GM21360 (cell line): ENCODE measurements at regions not wholly inside any gene's neighbourhood (a gene's known extent, or its start where the extent isn't known, plus 50 kb on each side); places are given as distances from the start of the nearest gene placed in this dataset.

Experiments used
- ATAC-seq: cut with Tn5 transposase; IDR thresholded peaks from one replicate; pipeline ENCODE4 v1.9.1; 2021; ENCODE audit warnings: mild to moderate bottlenecking, moderate library complexity; ENCODE audit not compliant: unreplicated experiment

DNA sequence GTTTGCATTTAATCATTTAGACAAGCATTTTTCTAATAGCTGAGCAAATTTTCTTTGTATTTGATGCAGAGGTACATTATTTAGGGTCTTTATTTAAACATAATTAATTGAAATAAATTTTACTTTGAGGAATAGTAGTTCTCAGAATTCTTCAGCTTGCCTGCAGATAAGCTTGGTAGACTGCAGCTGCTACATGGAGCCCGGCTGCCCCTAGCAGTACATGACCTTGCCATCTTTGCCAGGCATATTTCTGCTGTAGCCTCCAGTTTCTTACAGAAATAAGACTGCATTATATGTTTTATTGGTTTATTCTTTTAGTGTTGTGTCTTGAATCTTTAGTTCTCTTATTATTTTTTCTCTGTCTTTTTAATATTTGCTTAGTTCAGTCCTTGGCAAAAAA is 396.8 kb downstream of the QKI start:
- ATAC-seq = no peak

DNA sequence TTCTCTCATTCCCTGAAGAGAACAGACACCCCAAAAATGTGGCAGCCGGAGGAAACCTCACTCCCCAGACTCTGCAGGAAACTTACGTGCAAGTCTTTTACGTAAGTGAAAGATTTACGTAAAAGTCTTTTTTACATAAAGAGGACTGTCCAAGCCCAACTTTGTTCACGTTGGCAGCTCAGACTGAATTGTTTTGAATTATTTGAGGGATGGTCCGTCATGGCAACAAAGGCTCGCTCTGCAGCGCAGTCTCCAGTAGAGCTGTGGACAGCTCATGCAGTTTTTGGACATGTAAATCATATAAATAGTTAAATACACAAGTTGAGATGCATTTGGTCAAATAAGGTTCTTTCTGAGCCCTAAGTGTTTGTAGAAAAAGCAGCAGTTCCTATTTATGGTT is 394.8 kb downstream of the QKI start:
- no peak for ATAC-seq

DNA sequence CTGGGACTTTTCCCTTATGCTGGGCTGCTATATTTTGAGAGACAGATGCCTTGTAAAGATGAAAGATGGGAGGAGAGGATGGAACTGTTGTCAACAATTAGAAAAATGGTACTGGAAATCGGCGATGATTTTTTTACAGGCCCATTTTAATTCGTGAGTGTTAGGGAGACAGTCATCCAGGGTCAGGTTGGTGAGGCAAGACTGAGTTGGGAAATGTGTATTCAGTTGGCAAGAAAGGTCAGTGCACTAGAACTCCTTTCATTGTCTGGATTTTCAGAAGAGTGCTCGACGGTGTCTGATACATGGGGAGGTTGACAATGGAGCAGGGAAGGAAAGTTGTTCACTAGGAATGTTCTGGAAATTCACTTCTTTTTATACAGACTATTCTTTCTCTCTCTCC is 394.4 kb downstream of the QKI start:
- ATAC-seq = no peak

DNA sequence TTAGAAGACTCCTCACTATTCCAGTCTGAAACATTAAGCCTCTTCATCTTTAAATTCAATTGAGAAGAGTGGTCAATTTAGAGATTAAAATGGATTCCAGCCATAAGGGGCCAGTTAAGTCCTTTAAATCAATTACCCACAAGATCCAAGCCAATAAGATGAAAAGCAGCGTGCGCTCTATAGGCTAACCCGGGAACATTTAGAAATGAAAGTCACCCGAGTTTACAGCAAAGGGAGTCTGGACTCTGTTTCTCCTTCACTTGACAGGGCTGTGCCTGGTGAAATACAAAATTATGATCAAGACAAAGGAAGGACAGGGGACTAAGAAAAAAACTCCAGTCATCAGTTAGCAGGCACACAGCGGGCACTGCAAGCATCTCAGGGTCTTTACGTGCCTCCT is 393.7 kb downstream of the QKI start:
- ATAC-seq = no peak

DNA sequence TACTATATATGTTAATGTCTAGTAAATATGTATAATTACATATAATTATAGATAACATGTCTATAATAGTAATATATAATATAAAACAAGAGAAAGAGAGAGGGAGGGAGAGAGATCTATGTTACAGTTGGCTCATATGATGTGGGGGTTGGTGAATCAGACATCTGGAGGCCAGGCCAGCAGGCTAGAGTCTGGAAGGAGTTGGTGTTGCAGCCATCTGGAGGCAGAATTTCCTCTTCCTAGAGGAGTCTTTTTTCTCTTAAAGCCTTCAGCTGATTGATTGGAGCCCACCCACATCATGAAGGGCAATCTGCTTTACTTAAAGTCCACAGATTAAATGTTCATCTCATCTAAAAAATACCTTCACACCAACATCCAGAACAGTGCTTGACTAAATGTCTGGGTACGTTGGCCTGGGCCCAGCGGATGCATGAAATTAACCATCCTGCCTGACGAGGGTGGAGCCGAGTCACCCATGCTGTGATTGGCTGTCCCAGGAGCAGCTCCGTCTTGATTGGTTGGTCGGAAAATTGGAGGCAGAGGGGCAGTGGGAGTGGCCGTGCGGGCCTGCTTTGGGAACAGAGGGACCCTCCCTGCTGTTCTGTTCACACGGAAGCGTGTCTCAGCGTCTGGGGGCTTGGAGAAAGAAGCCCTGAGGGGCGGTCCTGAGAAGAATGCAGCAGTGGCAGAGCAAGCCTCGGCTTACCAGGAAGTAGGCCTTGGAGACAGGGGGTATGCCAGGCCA is 392.4 kb downstream of the QKI start:
- ATAC-seq = no peak

DNA sequence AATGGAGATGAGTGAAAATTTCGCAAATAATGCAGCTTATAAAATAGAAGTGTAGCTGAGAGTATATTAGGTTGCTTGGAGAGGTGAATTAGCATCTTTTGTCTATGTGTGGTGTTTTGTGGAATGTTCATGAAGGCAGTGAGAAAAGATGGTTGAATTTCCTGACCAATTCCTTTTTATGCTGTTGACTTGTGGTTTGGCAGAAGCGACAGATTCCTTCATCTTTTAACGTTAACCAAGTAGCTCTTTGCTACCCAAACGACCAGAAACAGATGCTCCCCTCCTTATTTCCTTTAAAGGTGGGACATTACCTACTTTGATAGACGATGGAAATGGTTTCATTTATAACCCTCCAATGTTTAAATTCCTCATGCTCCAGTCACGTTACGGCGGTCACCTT is 390.5 kb downstream of the QKI start:
- ATAC-seq = no peak

DNA sequence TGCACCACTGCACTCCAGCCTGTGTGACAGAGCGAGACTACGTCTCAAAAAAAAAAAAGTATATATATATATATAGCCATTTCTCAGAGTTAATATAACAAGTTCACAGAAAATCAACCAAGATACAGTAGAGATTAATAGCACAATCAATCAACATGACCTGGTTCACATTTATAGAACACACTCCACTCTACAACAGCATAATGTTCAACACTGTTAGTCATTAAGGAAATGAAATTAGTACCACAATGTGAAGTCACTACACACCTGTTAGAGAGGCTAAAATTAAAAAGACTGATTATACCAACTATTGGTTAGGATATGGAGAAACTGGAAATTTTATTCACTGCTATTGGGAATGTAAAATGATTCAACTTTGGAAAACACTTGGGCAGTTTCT is 387.7 kb downstream of the QKI start:
- no peak for ATAC-seq

DNA sequence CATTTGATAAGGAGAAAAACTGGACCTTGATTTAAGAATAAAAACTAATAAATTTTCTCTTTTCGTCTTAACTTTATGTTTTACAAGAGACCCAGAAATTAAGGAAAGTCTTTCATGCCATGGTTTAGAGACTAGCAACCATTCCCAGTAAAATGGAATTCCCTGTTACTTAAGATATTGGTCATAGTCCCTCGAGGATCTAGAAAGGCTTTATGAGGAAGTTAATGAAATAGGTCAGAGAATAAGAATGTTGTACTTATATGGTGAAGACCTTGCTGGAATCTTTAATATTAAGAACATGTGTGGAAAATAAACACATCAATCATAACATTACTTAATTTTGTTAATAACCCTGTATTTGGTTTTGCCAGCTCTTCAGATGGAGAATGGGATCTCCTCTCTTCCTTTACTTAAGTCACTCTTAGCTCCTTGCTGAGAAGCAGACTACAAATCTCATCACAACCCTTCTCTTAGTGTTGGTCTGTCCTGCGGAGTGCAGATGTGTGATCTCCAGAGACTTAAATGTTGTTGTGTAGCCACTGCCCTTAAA is 382.9 kb downstream of the QKI start:
- no peak for ATAC-seq

DNA sequence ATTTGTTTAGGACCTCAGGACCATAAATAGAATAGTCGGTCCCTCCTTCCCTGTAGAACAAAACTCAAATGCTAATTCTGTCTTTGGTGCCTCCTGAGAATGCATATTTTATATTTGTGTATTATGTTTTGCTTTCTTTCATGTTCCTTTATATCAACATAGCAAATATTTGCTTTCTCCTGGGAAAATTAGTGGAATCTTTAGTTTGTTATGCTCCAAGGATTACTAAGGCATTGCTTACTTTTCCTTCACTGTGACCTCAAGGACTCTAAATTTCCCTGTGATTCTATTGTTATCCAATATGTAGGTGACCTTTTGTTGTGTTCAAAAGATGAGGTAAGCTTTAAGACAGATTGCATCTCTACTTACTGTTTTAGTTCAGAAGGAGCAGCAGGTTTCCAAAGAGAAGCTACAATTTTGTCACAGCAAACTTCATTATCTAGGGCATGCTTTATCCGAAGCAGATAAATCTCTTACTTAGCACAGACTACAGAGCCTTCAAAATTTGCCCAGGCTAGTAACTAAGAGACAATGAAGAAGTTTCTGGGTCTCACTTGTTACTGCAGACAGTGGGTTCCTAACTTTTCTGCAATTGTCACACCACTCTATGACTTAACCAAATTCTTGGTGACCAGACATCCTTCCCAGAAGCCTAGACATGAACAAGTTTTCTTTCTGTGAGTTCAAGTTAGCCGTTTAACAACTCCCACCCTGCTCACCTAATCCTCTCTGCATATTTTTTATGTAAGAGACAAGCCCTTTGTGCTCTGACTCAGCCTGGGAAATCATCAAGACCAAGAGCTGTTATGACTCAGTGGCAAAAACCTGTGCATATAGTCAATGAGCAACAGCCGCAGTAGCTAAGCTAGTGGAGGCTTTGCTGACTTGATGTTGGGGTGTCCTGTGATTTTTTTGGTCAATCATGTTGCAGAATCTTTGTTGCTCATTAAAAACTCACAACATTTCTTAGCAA is 378.8 kb downstream of the QKI start:
- ATAC-seq = peak; percentile 97

DNA sequence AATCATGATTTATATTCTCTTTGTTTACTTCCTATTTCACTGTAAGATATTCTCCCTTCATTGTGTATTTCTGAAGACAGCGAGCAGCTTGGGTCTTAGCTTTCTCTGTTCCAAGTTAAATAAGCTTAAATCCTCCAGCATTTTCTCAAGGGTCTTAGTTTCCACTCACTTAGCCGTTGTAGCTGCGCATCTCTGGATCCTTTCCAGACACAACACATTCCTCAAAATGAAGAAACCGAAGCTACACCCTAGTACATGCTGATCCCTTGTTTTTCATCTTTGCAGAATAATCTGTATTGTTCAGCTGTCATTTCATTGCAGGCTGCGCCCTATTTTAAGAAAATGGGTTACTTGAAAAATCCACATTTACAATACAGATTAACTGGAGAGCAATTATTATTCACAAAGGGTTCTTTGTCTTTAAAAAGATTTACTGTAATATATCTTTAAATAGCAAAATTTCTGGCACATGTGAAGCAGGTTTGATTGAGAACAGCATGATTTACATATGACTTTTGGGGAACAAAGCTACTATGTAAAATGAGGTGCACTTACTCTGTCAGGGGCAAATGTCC is 375.8 kb downstream of the QKI start:
- no peak for ATAC-seq

DNA sequence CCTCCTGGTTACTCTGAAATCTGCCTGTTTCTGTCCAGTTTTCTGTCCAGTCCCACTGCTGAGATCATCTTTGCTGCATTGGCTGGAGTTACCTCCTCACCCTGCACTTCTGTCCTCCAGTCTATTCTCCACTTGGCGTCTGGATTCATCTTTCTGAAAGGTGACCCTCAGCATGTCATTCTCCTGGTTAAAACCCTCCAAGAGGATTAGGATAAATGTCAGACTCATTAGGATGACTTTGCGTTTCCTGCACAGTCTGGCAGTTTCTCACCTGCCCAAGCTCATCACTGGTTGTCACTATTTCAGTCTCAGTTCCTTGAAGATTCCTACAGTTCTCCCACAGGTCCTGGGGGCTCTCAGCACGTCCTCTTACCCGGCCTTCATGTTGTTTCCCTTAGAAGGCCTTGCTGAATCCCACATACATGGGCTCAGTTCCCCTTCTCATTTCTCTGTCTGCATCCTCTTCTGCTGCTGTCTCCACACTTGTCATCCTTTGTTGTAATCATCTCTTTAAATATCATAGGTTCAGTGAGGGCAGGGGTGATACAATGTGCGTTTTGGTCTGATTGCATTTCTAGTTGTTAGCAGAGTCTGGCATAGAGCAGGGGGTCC is 374.8 kb downstream of the QKI start:
- no peak for ATAC-seq

DNA sequence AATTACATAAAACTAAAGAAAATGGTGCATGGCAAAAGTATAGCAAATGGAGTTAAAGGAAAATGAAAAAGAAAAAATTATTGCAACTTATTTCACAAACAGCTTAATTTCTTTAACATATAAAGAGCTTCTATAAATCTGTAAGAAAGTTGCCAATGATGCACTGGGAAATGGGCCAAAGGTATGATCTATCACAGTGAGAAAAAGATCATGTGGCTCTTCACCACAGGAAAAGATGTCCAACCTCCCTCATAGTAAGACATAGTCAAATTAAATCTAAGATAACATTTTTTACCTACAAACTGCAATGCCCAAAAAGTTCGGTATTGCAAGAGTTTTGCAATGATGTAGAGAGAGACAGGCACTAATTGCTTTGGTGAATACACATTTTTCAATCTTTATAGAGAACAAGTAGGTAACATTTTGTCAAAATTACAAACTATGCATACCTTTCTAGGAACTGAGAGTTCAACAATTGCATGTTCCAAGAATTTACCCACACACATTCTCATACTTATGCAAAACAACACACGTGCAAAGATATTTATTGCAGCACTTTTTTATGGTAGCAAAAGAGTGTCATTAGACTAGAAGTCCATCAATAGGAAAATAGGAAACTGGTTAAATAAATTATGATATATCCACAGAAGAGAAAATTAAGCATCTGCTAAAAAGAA is 372.6 kb downstream of the QKI start:
- ATAC-seq = no peak

DNA sequence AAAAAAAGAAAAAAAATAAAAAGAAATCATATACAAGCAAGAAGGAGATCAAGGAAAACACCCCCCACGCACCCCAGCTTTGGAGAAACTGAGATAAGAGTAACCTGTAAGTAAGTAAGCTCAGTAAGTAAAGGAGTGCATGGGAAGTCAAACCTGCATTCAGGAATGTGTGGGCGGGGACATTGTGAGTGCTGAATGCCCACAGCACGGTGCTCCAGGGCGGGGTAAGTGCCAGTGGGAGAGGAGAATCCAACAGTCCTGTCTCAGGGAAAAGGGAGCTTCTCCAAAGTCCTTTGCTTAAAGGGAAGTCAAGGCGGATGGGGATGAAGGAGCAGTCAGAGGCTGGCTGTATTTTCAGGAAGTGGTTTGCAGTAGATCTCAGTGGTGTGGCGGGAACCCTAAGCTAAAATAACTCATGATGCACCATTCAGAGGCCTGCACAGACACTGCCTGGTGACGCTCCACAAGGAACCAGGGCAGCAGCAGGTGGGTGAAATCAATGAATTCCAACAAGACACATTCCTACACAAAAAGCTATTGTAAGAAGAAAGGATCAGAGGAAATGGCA is 368.0 kb downstream of the QKI start:
- peak; percentile 92 for ATAC-seq

DNA sequence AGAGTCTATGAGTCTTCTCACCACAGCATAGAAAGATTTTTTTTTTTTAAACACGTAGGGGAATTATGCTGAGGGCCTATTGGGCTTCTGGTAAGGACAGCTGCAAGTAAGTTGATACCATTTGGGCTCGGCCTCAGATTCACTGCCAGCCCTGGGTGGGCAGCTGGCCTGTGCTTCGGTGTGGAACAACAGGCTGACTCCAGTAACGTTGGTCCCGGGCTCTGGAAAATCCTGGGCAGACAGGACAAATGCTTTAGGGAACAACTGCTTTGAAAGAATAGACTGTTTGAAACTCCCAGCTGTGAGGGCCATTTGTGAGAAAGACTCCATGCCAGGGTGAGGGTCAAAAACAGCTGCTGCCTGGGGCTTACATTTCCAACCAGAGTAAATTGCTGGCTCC is 366.5 kb downstream of the QKI start:
- no peak for ATAC-seq

DNA sequence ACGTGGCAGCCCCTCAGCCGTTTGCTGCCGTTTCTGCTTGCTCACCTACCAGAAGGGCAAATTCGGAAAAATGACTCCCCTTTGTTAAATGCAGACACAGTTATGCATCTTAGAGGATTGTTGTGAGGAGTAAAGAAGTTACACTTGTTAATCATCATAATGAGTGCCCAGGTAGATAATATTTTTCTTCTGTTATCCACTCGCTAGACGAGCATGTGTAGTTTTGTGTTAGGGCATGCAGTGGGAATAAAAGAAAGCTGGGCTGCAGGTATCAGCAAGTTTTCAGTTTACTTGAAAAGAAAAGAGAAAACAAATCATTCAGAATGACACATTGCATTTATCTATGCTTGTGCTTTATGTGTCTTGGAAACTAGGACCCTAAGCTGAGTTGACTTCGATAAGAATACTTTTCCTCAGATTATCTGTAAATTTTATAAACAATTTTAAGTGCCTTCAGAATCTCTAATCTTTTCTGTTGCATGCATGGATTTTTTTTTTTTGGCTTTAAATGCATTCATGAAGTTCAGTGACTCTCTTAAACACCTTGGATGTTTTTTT is 365.3 kb downstream of the QKI start:
- no peak for ATAC-seq

DNA sequence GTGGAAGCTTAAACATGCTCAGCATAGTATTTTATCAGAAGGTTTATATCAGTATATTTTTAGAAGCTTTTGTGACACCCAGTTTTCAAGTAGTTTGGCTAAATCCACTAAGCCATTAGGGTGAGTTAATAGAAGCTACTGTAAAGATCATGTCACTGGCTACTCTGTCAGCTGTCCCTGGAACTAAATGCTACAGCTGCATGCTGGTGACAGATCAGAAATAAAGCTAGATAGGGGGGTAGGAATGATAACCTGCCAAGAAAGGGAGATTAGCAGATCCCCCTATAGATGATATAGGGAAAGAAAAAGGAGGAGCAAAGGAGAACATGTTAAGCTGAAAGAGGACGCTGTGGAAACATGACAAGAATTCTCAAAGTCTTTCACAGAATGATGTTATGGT is 363.2 kb downstream of the QKI start:
- ATAC-seq = no peak

DNA sequence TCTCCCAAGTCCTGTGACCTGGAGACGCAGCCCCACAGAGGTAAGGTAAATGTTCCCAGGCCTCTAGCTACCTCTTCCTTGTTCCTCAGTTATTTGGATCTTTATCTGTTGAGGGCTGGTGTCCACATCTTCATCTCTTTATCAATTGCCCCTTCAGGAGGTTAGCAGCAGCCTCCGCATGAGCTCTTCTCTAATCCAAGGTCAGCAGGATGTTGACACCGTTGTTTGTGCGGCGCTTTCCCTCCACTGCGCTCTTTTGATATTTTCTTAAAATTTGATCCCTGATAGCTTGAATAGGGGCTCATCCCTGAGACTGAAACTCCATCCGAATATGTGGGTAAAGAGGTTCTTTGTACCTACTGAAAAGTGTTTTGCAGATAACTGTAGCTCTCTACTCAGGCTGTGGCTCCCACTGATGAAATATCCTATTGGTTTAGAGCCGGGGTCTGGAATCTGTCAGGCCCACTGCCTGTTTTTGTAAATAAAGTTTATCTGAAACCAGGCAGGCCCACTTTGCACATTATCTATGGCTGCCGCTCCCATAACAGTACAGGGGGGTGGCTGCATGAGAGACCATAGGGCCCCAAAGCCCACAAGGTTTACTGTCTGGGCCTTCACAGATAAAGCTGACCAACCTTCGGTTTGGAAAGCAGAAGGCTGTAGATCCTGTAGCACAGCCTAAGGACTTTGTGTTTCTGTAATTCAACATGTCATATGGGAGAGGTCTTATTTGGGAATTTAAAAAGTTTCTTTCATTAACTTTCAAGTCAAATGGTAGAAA is 362.6 kb downstream of the QKI start:
- ATAC-seq = no peak

DNA sequence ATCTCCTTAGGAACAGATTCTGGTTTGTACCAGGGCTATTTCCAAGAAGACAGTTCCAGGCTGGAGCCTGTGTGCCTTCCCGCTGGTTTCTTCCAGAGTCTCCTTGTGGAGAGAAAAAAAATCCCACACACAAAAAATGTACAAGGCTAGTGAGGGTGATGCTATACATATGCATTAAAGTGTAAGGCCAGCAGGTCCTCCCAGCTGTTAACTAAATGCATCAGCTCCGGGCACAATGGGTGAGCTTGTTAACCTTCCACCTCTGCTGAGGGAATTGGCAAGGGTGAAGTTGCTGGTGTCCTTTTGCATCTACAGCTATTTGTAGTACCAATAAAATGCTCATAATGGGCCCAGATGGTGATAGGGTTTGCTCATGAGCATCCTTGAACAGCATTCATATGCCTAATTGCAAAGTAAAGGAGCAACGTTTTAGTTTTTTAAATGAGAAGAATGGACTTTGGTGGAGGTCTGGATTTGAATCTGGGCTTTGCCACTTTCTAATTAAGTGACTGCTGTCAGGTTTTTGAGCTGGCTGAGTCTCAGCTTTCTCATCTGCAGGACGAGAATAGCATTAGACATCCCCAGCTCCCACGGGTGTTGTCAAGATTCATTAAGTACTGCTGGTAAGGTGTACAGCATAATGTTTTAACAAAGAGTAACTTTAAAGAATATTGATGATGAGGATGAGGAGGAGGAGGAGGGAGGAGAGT is 361.8 kb downstream of the QKI start:
- ATAC-seq = no peak

DNA sequence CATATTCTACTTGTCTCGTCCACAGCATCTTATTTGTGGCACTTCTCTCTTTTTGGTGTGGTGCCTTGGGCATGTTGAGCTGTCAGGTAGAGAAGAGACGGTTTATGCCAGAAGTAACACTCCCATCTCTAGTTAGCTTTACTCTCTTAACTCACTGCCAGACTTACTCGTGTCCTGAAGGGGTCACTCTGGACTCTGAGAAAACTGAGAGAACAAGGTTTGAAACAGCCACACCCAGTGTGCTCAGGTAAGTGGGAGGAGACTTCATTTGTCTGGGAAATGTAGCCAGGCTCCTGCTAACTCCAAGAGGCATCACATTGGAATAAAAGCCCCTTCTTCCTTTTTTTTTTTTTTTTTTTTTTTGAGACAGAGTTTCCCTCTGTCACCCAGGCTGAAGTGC is 360.8 kb downstream of the QKI start:
- ATAC-seq = no peak
